ENCODE measurements at regions not wholly inside any gene's neighbourhood (a gene's known extent, or its start where the extent isn't known, plus 50 kb on each side); places are given as distances from the start of the nearest gene placed in this dataset.
"Not testable (repeated sequence)": the region's sequence is repeated elsewhere in the genome, so short reads cannot be mapped to it uniquely, and the experiment has no call there.

- DNase-seq, result no peak
- H3K9me3 ChIP-seq (ENCODE audit: control insufficient read depth, low read length), result no peaks in the 10 kb centered on the region
Observed at GRCh38 chr6:168935628-168936010, 318.0 kb downstream of the THBS2 start.

GRCh38 chr6:168934660-168935627 lies 318.7 kb downstream of the THBS2 start:
- no peaks in the 10 kb centered on the region for H3K9me3 ChIP-seq (ENCODE audit: control insufficient read depth, low read length)
- H3K27me3 ChIP-seq (replicated peaks; ENCODE audit: control insufficient read depth, insufficient read depth, low read length, poor library complexity, severe bottlenecking), result peaks cover 2% of the 10 kb centered on the region
- no peak for DNase-seq
- H3K4me1 ChIP-seq (ENCODE audit: control insufficient read depth, insufficient read depth, low read length, poor library complexity, severe bottlenecking), result no peaks in the 10 kb centered on the region
- no peak overlapping the region for H3K4me3 ChIP-seq (ENCODE audit: insufficient read depth, low read depth, low read length, poor library complexity, severe bottlenecking)
- H3K27ac ChIP-seq (ENCODE audit: insufficient read depth, low read length, poor library complexity, severe bottlenecking), result no peak overlapping the region
- H3K36me3 ChIP-seq (ENCODE audit: control insufficient read depth, insufficient read depth, low read length), result no peaks in the 10 kb centered on the region

More at GRCh38 chr6:168935628-168936010, 318.0 kb downstream of the THBS2 start:
- H3K27ac ChIP-seq (ENCODE audit: insufficient read depth, low read length, poor library complexity, severe bottlenecking), result no peak overlapping the region
- no peaks in the 10 kb centered on the region for H3K36me3 ChIP-seq (ENCODE audit: control insufficient read depth, insufficient read depth, low read length)
- no peaks in the 10 kb centered on the region for H3K4me1 ChIP-seq (ENCODE audit: control insufficient read depth, insufficient read depth, low read length, poor library complexity, severe bottlenecking)
- no peak overlapping the region for H3K4me3 ChIP-seq (ENCODE audit: insufficient read depth, low read depth, low read length, poor library complexity, severe bottlenecking)
- H3K27me3 ChIP-seq (replicated peaks; ENCODE audit: control insufficient read depth, insufficient read depth, low read length, poor library complexity, severe bottlenecking), result peaks cover 2% of the 10 kb centered on the region

- not testable (repeated sequence) for H3K27me3 ChIP-seq (replicated peaks; ENCODE audit: control insufficient read depth, insufficient read depth, low read length, poor library complexity, severe bottlenecking); H3K4me3 ChIP-seq (ENCODE audit: insufficient read depth, low read depth, low read length, poor library complexity, severe bottlenecking); H3K4me1 ChIP-seq (ENCODE audit: control insufficient read depth, insufficient read depth, low read length, poor library complexity, severe bottlenecking); H3K36me3 ChIP-seq (ENCODE audit: control insufficient read depth, insufficient read depth, low read length); H3K27ac ChIP-seq (ENCODE audit: insufficient read depth, low read length, poor library complexity, severe bottlenecking); H3K9me3 ChIP-seq (ENCODE audit: control insufficient read depth, low read length); DNase-seq
Observed at GRCh38 chr6:168932171-168932570, 321.5 kb downstream of the THBS2 start.

GRCh38 chr6:168931072-168931471 lies 322.6 kb downstream of the THBS2 start:
- not testable (repeated sequence) for H3K4me3 ChIP-seq (ENCODE audit: insufficient read depth, low read depth, low read length, poor library complexity, severe bottlenecking); DNase-seq; H3K4me1 ChIP-seq (ENCODE audit: control insufficient read depth, insufficient read depth, low read length, poor library complexity, severe bottlenecking); H3K27ac ChIP-seq (ENCODE audit: insufficient read depth, low read length, poor library complexity, severe bottlenecking); H3K9me3 ChIP-seq (ENCODE audit: control insufficient read depth, low read length); H3K36me3 ChIP-seq (ENCODE audit: control insufficient read depth, insufficient read depth, low read length); H3K27me3 ChIP-seq (replicated peaks; ENCODE audit: control insufficient read depth, insufficient read depth, low read length, poor library complexity, severe bottlenecking)

DNA sequence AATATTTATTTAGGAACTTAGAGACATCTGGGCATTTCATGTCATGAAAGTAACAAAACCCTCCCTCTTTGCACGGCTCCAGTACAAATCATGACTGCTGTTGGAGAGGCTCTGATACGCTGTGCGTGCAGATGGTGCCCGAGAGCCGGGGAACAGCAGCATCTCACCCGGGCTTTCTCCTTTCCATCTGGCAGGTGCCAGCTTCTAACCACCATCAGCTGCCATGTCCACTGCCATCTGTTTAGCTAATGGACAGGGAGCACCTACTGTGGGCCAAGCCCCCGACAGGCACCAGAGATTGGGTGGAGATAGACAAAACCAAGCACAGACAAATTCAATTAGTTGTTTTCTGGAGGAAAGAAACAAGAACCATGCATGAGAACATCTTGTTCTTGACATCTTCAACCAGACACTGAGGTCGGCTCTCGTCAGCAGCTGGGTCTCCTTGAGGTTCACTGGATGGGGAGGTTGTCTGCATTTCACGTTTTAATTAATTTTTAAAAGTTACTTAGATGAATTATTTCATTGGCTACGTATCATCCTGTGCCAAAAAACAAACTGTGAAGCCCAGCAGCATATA lies 323.7 kb downstream of the THBS2 start:
- DNase-seq, result no peak
- Histone ChIP-seq H3K4me3 (ENCODE audit: insufficient read depth, low read depth, low read length, poor library complexity, severe bottlenecking) (no peak overlapping the region), H3K36me3 (ENCODE audit: control insufficient read depth, insufficient read depth, low read length) (no peaks in the 10 kb centered on the region), H3K27me3 (replicated peaks; ENCODE audit: control insufficient read depth, insufficient read depth, low read length, poor library complexity, severe bottlenecking) (peaks cover 2% of the 10 kb centered on the region), H3K27ac (ENCODE audit: insufficient read depth, low read length, poor library complexity, severe bottlenecking) (no peak overlapping the region), H3K9me3 (ENCODE audit: control insufficient read depth, low read length) (no peaks in the 10 kb centered on the region), H3K4me1 (ENCODE audit: control insufficient read depth, insufficient read depth, low read length, poor library complexity, severe bottlenecking) (no peaks in the 10 kb centered on the region)

DNA sequence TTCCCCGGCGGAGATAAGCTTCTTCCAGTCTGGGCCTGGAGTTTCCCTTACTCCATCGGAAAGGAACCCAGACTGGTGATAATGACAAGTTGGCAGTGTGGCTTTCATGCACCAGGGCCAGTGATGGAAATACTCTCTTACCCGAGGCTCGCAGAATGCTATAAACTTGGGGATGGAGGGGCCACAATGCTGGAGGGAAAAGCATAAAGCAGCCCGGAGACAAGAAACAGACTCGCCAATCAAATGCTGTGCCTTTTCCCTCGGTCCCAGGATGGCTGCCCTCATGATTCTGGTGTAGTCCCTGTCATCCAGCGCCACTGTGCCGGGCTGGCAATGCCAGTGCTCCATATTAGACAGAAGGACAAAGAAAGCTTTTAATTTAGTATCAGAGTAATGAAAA lies 325.6 kb downstream of the THBS2 start:
- no peaks in the 10 kb centered on the region for H3K4me1 ChIP-seq (ENCODE audit: control insufficient read depth, insufficient read depth, low read length, poor library complexity, severe bottlenecking)
- H3K9me3 ChIP-seq (ENCODE audit: control insufficient read depth, low read length), result no peaks in the 10 kb centered on the region
- no peaks in the 10 kb centered on the region for H3K27me3 ChIP-seq (replicated peaks; ENCODE audit: control insufficient read depth, insufficient read depth, low read length, poor library complexity, severe bottlenecking)
- H3K4me3 ChIP-seq (ENCODE audit: insufficient read depth, low read depth, low read length, poor library complexity, severe bottlenecking), result no peak overlapping the region
- no peak overlapping the region for H3K27ac ChIP-seq (ENCODE audit: insufficient read depth, low read length, poor library complexity, severe bottlenecking)
- no peaks in the 10 kb centered on the region for H3K36me3 ChIP-seq (ENCODE audit: control insufficient read depth, insufficient read depth, low read length)
- DNase-seq, result no peak

DNA sequence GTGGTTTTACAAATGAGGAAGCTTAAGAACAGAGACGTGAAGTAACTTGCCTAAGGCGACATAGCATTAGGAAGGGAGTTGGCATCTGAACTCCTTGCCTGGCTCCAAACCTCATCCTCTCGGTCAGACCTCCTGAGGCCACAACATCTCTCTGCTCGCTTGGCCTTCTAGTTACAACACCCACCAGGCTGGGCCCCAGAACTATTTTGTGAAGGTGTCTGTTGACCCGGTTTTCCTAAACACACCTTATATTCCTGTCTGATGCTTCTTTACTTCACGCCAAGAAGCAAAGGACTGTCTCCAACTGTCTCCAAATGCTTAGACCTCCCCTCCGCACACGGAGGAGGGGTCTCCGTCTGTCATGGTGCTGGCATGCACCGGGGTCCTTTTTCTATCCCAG lies 326.6 kb downstream of the THBS2 start:
- Histone ChIP-seq H3K36me3 (ENCODE audit: control insufficient read depth, insufficient read depth, low read length) (no peaks in the 10 kb centered on the region), H3K27ac (ENCODE audit: insufficient read depth, low read length, poor library complexity, severe bottlenecking) (no peak overlapping the region), H3K4me1 (ENCODE audit: control insufficient read depth, insufficient read depth, low read length, poor library complexity, severe bottlenecking) (no peaks in the 10 kb centered on the region), H3K27me3 (replicated peaks; ENCODE audit: control insufficient read depth, insufficient read depth, low read length, poor library complexity, severe bottlenecking) (no peaks in the 10 kb centered on the region), H3K4me3 (ENCODE audit: insufficient read depth, low read depth, low read length, poor library complexity, severe bottlenecking) (no peak overlapping the region), H3K9me3 (ENCODE audit: control insufficient read depth, low read length) (no peaks in the 10 kb centered on the region)
- no peak for DNase-seq

GRCh38 chr6:168926306-168926705 lies 327.3 kb downstream of the THBS2 start:
- Histone ChIP-seq H3K4me3 (ENCODE audit: insufficient read depth, low read depth, low read length, poor library complexity, severe bottlenecking) (no peak overlapping the region), H3K9me3 (ENCODE audit: control insufficient read depth, low read length) (no peaks in the 10 kb centered on the region), H3K36me3 (ENCODE audit: control insufficient read depth, insufficient read depth, low read length) (no peaks in the 10 kb centered on the region), H3K27ac (ENCODE audit: insufficient read depth, low read length, poor library complexity, severe bottlenecking) (no peak overlapping the region), H3K27me3 (replicated peaks; ENCODE audit: control insufficient read depth, insufficient read depth, low read length, poor library complexity, severe bottlenecking) (no peaks in the 10 kb centered on the region), H3K4me1 (ENCODE audit: control insufficient read depth, insufficient read depth, low read length, poor library complexity, severe bottlenecking) (no peaks in the 10 kb centered on the region)
- no peak for DNase-seq

DNA sequence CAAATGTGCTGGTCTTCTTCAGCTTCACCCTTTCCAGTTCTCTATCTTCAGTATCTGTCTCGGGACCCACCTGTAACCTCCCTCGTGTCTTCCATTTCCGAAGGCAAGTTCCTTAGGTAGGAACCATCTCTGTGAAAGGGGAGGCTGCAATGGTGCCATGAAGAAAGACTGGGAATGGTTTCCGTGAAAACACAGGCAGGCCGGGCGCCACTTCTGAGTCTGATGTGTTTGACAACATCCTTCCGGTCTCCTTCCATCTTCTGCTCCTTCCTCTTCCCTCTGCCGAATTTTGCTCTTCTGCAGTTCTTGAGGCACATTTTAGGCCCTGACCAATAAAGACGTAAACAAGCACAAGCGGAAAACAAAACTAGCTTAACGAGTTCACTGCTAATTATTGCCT lies 328.0 kb downstream of the THBS2 start:
- DNase-seq, result no peak
- no peaks in the 10 kb centered on the region for H3K4me1 ChIP-seq (ENCODE audit: control insufficient read depth, insufficient read depth, low read length, poor library complexity, severe bottlenecking)
- no peak overlapping the region for H3K27ac ChIP-seq (ENCODE audit: insufficient read depth, low read length, poor library complexity, severe bottlenecking)
- no peak overlapping the region for H3K4me3 ChIP-seq (ENCODE audit: insufficient read depth, low read depth, low read length, poor library complexity, severe bottlenecking)
- no peaks in the 10 kb centered on the region for H3K36me3 ChIP-seq (ENCODE audit: control insufficient read depth, insufficient read depth, low read length)
- H3K27me3 ChIP-seq (replicated peaks; ENCODE audit: control insufficient read depth, insufficient read depth, low read length, poor library complexity, severe bottlenecking), result no peaks in the 10 kb centered on the region
- no peaks in the 10 kb centered on the region for H3K9me3 ChIP-seq (ENCODE audit: control insufficient read depth, low read length)

- no peak for DNase-seq
- no peaks in the 10 kb centered on the region for H3K4me1 ChIP-seq (ENCODE audit: control insufficient read depth, insufficient read depth, low read length, poor library complexity, severe bottlenecking)
- H3K4me3 ChIP-seq (ENCODE audit: insufficient read depth, low read depth, low read length, poor library complexity, severe bottlenecking), result no peak overlapping the region
- no peaks in the 10 kb centered on the region for H3K36me3 ChIP-seq (ENCODE audit: control insufficient read depth, insufficient read depth, low read length)
- H3K27me3 ChIP-seq (replicated peaks; ENCODE audit: control insufficient read depth, insufficient read depth, low read length, poor library complexity, severe bottlenecking), result no peaks in the 10 kb centered on the region
- no peak overlapping the region for H3K27ac ChIP-seq (ENCODE audit: insufficient read depth, low read length, poor library complexity, severe bottlenecking)
- no peaks in the 10 kb centered on the region for H3K9me3 ChIP-seq (ENCODE audit: control insufficient read depth, low read length)
Observed at GRCh38 chr6:168923171-168923570, 330.5 kb downstream of the THBS2 start.

All from effector memory CD4-positive, alpha-beta T cell (primary cell).